Neuron (in vitro differentiated cells): ENCODE measurements at regions not wholly inside any gene's neighbourhood (a gene's known extent, or its start where the extent isn't known, plus 50 kb on each side); places are given as distances from the start of the nearest gene placed in this dataset.

ENCODE experiments used
- H2AFZ ChIP-seq: one replicate; pipeline ENCODE4 v1.6.1; 2013; ENCODE audit warnings: low read depth, mild to moderate bottlenecking, inconsistent platforms, low read length, moderate library complexity
- H3K27me3 ChIP-seq: one replicate; pipeline ENCODE4 v1.6.1; 2013; ENCODE audit warnings: low read length; ENCODE audit not compliant: insufficient read depth
- H3K36me3 ChIP-seq: one replicate; pipeline ENCODE4 v1.6.1; 2013; ENCODE audit warnings: low read length; ENCODE audit not compliant: insufficient read depth
- H3K4me1 ChIP-seq: one replicate; pipeline ENCODE4 v1.6.1; 2013; ENCODE audit warnings: low read length; ENCODE audit not compliant: insufficient read depth
- H3K4me3 ChIP-seq: 2 replicates; pipeline ENCODE4 v1.5.1; 2013; ENCODE audit warnings: mild to moderate bottlenecking, low read length, moderate library complexity
- H3K9me3 ChIP-seq: one replicate; pipeline ENCODE4 v1.6.1; 2013; ENCODE audit warnings: low read length

DNA sequence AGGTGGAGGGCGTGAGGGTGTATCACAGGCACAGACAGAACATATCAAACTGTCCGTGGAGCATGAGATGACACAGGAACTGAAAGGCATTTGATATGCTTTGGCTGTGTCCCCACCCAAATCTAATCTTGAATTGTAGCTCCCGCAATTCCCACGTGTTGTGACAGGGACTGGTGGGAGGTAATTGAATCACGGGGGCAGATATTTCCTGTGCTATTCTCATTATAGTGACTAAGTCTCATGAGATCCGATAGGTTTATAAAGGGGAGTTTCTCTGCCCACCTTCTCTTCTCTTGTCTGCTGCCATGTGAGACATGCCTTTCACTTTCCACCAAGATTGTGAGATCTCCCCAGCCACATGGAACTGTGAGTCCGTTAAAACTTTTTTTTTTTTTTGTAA is 123.1 kb upstream of the PIEZO2 start:
- Histone ChIP-seq H3K36me3 (no peaks in the 10 kb centered on the region), H2AFZ (no peak overlapping the region), H3K9me3 (no peaks in the 10 kb centered on the region), H3K27me3 (no peaks in the 10 kb centered on the region), H3K4me3 (no peak overlapping the region), H3K4me1 (no peaks in the 10 kb centered on the region)

DNA sequence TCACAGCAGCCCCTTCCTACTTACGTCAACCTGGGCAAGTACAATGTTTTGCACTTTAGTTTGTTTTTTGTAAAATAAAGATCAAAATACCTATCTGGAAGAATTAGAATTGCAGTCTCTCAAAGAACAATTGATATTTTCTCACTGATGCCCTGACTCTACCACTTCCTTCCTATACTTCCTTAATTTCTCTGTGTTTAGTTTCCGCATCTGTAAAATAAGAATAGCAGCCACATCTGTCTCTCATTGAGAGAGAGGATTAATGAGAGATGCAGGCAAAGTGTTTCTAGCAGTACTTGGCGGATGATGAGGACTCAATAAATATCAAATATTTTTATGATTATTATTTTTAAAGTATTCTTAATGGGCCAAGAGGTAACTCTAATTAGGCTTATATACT is 122.6 kb upstream of the PIEZO2 start:
- Histone ChIP-seq H3K27me3 (no peaks in the 10 kb centered on the region), H3K36me3 (no peaks in the 10 kb centered on the region), H3K9me3 (no peaks in the 10 kb centered on the region), H3K4me1 (no peaks in the 10 kb centered on the region), H3K4me3 (no peak overlapping the region), H2AFZ (no peak overlapping the region)

GRCh38 chr18:11269257-11269656 is 119.9 kb upstream of the PIEZO2 start:
- Histone ChIP-seq H3K27me3 (no peaks in the 10 kb centered on the region), H3K4me3 (no peak overlapping the region), H3K36me3 (no peaks in the 10 kb centered on the region), H3K4me1 (no peaks in the 10 kb centered on the region), H2AFZ (no peak overlapping the region), H3K9me3 (no peaks in the 10 kb centered on the region)

DNA sequence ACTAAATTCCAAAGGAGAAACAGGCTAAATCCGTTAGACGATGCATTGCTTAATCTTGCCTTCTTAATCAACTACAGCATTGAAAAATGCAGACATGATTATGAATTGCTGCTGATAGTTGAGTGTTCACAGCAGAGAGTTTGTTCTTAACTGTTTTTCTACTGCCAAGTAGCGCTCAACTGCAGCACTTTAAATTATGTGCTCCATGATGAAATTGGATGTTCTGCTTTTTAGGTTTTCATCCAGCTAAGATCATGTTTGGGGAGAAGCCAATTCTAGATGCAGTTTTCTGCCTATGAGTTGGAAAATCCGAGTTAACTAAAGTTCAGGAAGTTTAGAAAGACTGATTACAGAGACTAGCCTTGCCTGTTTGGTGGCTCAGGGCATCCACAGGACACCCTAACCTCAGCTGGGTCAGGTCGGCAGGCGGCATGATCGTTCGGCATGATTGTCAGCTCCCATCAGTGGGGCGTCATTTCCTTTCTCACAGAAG is 119.4 kb upstream of the PIEZO2 start:
- Histone ChIP-seq H3K4me1 (no peaks in the 10 kb centered on the region), H3K36me3 (no peaks in the 10 kb centered on the region), H3K27me3 (no peaks in the 10 kb centered on the region), H3K4me3 (no peak overlapping the region), H3K9me3 (no peaks in the 10 kb centered on the region), H2AFZ (no peak overlapping the region)

GRCh38 chr18:11268153-11268552 is 118.8 kb upstream of the PIEZO2 start:
- no peaks in the 10 kb centered on the region for H3K27me3 ChIP-seq
- H3K9me3 ChIP-seq: no peaks in the 10 kb centered on the region
- no peak overlapping the region for H2AFZ ChIP-seq
- no peaks in the 10 kb centered on the region for H3K4me1 ChIP-seq
- H3K36me3 ChIP-seq: no peaks in the 10 kb centered on the region
- no peak overlapping the region for H3K4me3 ChIP-seq

- Histone ChIP-seq H3K9me3 (no peaks in the 10 kb centered on the region), H3K4me3 (no peak overlapping the region), H3K36me3 (no peaks in the 10 kb centered on the region), H3K27me3 (no peaks in the 10 kb centered on the region), H3K4me1 (no peaks in the 10 kb centered on the region), H2AFZ (no peak overlapping the region)
These were observed 117.6 kb upstream of the PIEZO2 start for GRCh38 chr18:11266781-11267480.

DNA sequence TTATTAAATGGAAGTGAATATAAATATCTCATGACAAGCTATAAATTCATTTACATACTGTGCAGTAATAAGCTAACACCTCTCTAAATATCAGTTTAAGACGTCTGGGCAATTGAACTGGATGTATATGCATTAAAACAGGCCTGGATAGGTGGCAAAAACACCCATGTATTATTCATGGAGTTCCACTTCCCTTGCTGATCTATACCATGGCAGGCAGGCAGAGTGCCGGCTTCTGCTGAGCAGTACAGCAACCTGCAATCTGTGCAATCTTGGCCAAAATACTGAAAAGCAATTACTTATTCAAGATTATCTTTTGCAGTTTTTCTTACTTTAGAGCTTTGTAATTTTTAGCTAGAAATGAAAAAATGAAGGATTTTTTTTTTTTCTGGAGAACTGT is 112.1 kb upstream of the PIEZO2 start:
- Histone ChIP-seq H3K36me3 (no peaks in the 10 kb centered on the region), H2AFZ (no peak overlapping the region), H3K4me3 (no peak overlapping the region), H3K4me1 (no peaks in the 10 kb centered on the region), H3K27me3 (no peaks in the 10 kb centered on the region), H3K9me3 (no peaks in the 10 kb centered on the region)

- H3K36me3 ChIP-seq: no peaks in the 10 kb centered on the region
- H3K27me3 ChIP-seq: no peaks in the 10 kb centered on the region
- no peak overlapping the region for H2AFZ ChIP-seq
- no peaks in the 10 kb centered on the region for H3K9me3 ChIP-seq
- no peak overlapping the region for H3K4me3 ChIP-seq
- H3K4me1 ChIP-seq: no peaks in the 10 kb centered on the region
These were observed 111.6 kb upstream of the PIEZO2 start for GRCh38 chr18:11260961-11261461.

DNA sequence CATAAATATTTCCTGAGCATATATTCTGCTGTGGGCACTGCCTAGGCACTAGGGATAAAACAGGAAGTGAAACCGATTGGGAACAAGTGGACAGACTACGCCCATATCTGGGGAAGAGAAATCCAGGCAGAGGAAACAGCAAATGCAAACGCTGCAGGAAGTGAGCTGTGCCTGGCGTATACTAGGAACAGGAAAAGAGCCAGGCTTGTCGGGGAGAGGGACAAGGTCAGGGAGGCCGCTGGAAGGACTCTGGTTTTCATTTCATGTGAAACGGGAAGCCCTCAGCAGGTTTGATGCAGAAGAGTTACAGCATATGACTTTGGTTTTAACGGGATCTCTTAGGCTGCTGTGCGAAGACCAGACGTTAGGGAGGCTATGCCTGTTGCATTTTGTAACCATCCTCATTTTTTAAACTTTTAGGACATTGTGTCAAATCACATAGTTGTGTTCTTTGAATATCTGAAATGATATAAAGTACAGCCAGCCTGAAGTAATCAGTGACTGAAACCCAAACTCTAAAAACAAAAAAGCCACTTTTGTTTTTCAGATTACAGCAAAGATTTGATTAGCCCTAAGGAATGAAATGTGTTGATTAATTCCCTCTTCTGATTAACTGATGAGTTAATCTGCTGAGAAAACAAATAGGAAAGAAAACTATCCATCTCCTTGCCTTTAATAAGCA is 110.2 kb upstream of the PIEZO2 start:
- Histone ChIP-seq H3K9me3 (no peaks in the 10 kb centered on the region), H3K4me3 (no peak overlapping the region), H2AFZ (no peak overlapping the region), H3K36me3 (no peaks in the 10 kb centered on the region), H3K27me3 (no peaks in the 10 kb centered on the region), H3K4me1 (no peaks in the 10 kb centered on the region)

GRCh38 chr18:11258039-11258610 is 108.8 kb upstream of the PIEZO2 start:
- no peak overlapping the region for H2AFZ ChIP-seq
- H3K9me3 ChIP-seq: no peaks in the 10 kb centered on the region
- H3K4me3 ChIP-seq: no peak overlapping the region
- no peaks in the 10 kb centered on the region for H3K36me3 ChIP-seq
- no peaks in the 10 kb centered on the region for H3K4me1 ChIP-seq
- H3K27me3 ChIP-seq: no peaks in the 10 kb centered on the region

GRCh38 chr18:11256251-11256650 is 106.9 kb upstream of the PIEZO2 start:
- H3K9me3 ChIP-seq: no peaks in the 10 kb centered on the region
- H2AFZ ChIP-seq: no peak overlapping the region
- H3K4me1 ChIP-seq: no peaks in the 10 kb centered on the region
- no peak overlapping the region for H3K4me3 ChIP-seq
- no peaks in the 10 kb centered on the region for H3K27me3 ChIP-seq
- no peaks in the 10 kb centered on the region for H3K36me3 ChIP-seq

DNA sequence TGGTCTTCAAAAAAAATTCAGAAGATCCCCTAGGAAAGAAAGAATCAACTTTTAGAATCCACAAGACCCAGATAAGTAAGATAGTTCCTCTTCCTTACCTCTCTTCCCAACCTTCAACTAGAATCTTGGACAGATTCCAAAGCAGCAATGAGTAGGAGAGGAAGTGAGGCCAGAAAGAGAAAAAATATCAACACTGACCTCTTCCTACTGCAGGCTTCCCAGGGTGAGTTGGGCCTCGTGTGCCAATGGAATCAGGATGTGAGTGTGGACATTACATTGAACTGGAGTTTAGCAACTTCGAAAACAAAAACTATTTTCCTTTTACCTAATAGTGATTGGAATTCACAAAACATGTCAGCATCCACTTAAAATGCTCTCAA is 102.5 kb upstream of the PIEZO2 start:
- no peaks in the 10 kb centered on the region for H3K27me3 ChIP-seq
- H3K9me3 ChIP-seq: no peaks in the 10 kb centered on the region
- H2AFZ ChIP-seq: no peak overlapping the region
- H3K4me3 ChIP-seq: no peak overlapping the region
- H3K4me1 ChIP-seq: no peaks in the 10 kb centered on the region
- H3K36me3 ChIP-seq: no peaks in the 10 kb centered on the region

DNA sequence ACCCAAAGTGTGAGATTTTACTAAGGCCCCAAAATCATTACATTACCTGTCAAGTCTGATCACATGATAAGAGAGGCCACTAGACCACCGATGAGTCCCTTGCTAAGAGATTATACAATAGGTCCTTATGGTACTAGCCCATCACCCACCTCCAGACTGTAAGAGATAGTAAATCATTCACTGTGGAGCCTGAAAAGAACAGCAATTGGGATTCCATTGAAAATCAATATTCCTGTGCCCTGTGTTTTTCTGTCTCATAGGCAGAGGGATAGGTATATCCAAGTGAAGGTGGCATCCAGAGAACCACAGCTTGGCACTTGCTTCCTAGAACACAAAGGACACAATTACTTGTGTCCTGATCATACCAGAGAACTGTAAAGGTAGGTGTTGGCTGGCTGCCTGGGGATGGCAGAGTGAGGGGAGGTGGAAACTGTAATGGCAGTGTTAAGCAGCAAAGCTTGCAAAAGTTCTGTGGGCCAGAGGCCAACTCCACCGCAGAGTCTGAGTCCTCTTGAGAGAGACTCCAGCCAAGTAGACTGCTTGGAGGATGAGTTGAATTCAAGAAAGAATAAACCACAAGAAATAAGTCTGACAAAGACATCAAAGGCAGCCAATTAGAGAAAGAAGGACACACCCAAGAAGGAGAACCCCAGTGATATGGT is 102.0 kb upstream of the PIEZO2 start:
- Histone ChIP-seq H3K4me3 (no peak overlapping the region), H2AFZ (no peak overlapping the region), H3K4me1 (no peaks in the 10 kb centered on the region), H3K27me3 (no peaks in the 10 kb centered on the region), H3K9me3 (no peaks in the 10 kb centered on the region), H3K36me3 (no peaks in the 10 kb centered on the region)
